ENCODE measurements at regions not wholly inside any gene's neighbourhood (a gene's known extent, or its start where the extent isn't known, plus 50 kb on each side); places are given as distances from the start of the nearest gene placed in this dataset.

DNA sequence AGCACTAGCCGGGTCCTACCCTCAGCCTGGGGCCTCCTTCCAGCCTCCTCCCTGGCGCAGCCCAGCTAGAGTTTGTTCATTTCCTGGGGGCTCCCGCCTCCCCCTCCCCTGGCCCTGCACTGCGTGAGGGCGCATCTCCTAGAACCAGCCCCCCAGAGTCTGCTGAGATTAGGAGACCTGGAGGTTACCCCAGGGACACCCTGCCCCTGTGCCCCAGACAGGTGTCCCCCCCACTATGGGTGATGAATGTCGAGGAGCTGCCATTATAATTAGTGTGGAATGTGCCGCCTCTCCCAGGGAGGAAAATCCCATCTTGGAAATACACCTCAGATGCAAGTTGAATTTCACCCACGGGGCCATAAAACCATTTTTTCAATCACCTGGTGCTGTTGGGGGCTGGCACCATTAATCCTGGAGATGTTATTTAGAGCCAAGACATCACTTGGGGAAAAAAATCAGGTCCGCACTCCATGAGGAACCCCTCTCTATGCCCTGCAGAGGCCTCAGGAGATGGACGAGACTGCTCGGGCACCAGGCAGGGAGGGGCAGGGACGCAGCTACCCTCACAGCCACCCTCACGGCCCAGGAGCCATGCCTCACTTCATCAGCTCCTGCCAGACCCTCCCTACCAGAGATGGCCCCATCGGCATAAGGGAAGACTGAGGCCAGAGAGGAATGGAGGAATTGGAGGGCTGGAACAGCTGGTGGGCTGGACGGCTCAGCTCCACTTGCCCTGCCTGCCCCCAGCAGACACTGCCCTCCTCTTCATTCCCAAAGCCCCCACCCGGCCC, 197.5 kb downstream of the IGLL1 start:
- CTCF ChIA-PET (ENCODE audit: low intra/inter-chr PET ratio), result interaction anchor here (0.6 to 1.1 kb wide), 2 partner anchors 209 to 423 kb away, joined by 3 to 4 read pairs; no protein-coding TSS in a partner anchor
- H3K9me1 ChIP-seq (ENCODE audit: control insufficient read depth, insufficient read depth, low read length), result no peaks in the 10 kb centered on the region
- H3K27ac ChIP-seq (ENCODE audit: extremely low read depth, low read depth, low read length), result no peak overlapping the region
- H3K27me3 ChIP-seq (ENCODE audit: control insufficient read depth in 2 of 2, insufficient read depth in 2 of 2, low read length in 2 of 2), result peaks cover 0 to 5% of the 10 kb centered on the region in 2 experiments; a peak in 1 of 5 replicates
- H3K4me2 ChIP-seq (ENCODE audit: insufficient read depth, low read length), result no peak overlapping the region
- BruUV-seq (replicated peaks), result no TSS peak
- no peak overlapping the region for H3K4me3 ChIP-seq
- peaks cover 0 to 24% of the 10 kb centered on the region in 2 experiments; a peak in 2 of 5 replicates for H3K4me1 ChIP-seq (replicated peaks in 1 of 2; ENCODE audit: control insufficient read depth in 2 of 2, insufficient read depth in 2 of 2, low read length in 2 of 2)
- POLR2A ChIA-PET, result interaction anchor here (0.6 kb wide), 1 partner anchor 968 kb away, joined by 3 read pairs; no protein-coding TSS in a partner anchor
- intact Hi-C loops (cut with micrococcal nuclease) (no loop called here), in situ Hi-C loops (cut with MboI) (loop anchor here (10.0 to 25.0 kb wide), 2 partner anchors 78 to 420 kb away; no protein-coding TSS in a partner anchor)
- H3K9ac ChIP-seq (ENCODE audit: insufficient read depth in 1 of 2, low read depth in 2 of 2, low read length in 2 of 2), result no peak overlapping the region
- H3K36me3 ChIP-seq (ENCODE audit: control insufficient read depth, insufficient read depth, low read length), result no peaks in the 10 kb centered on the region
- H3K9me3 ChIP-seq (replicated peaks; ENCODE audit: control insufficient read depth, insufficient read depth, low read depth, low read length), result no peaks in the 10 kb centered on the region
- WGBS (ENCODE audit: insufficient coverage, low coverage, missing lambda C conversion rate), result 0% methylated on average over 6 of the region's 16 CpGs
- no peak for ATAC-seq
- H4K20me1 ChIP-seq (replicated peaks; ENCODE audit: control insufficient read depth, insufficient read depth, low read length), result 0 out of 2 replicates have a peak, but pooled peaks cover 7% of the 10 kb centered on the region
- DNase-seq (ENCODE audit: extremely low read depth in 1 of 4, low spot score in 3 of 4), result no peak
- no peak for FAIRE-seq
- H2AFZ ChIP-seq (ENCODE audit: low read depth, low read length), result no peak overlapping the region
- no peaks in the 10 kb centered on the region for H3K79me2 ChIP-seq (ENCODE audit: control insufficient read depth, insufficient read depth, low read length)
- TF ChIP-seq GATAD2A (IDR thresholded peaks at IDR 0.05) (no peak), PML (IDR thresholded peaks at IDR 0.05; ENCODE audit: low read length) (no peak), HMGN3 (IDR thresholded peaks at IDR 0.05; ENCODE audit: borderline replicate concordance, extremely low read depth, insufficient read length, low read depth, low read length) (no peak), CC2D1A (IDR thresholded peaks at IDR 0.05) (no peak), CAMTA2 (CRISPR knock-in tag; conservative IDR thresholded peaks at IDR 0.05) (no peak), ZNF75A (CRISPR knock-in tag; IDR thresholded peaks at IDR 0.05) (no peak), BHLHE40 (IDR thresholded peaks at IDR 0.05; ENCODE audit: low read length) (no peak), GTF2F1 (IDR thresholded peaks at IDR 0.05; ENCODE audit: low read depth, low read length) (no peak), CHD2 (IDR thresholded peaks at IDR 0.05; ENCODE audit: low read depth, low read length) (no peak), KAT2B (IDR thresholded peaks at IDR 0.05; ENCODE audit: low read depth, low read length) (no peak), SIRT6 (IDR thresholded peaks at IDR 0.05; ENCODE audit: low read depth, low read length) (no peak)
- TF ChIP-seq, protein P1, sequence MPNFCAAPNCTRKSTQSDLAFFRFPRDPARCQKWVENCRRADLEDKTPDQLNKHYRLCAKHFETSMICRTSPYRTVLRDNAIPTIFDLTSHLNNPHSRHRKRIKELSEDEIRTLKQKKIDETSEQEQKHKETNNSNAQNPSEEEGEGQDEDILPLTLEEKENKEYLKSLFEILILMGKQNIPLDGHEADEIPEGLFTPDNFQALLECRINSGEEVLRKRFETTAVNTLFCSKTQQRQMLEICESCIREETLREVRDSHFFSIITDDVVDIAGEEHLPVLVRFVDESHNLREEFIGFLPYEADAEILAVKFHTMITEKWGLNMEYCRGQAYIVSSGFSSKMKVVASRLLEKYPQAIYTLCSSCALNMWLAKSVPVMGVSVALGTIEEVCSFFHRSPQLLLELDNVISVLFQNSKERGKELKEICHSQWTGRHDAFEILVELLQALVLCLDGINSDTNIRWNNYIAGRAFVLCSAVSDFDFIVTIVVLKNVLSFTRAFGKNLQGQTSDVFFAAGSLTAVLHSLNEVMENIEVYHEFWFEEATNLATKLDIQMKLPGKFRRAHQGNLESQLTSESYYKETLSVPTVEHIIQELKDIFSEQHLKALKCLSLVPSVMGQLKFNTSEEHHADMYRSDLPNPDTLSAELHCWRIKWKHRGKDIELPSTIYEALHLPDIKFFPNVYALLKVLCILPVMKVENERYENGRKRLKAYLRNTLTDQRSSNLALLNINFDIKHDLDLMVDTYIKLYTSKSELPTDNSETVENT (CRISPR knock-in tag; IDR thresholded peaks at IDR 0.05), result no peak
- TF ChIP-seq, protein P2, sequence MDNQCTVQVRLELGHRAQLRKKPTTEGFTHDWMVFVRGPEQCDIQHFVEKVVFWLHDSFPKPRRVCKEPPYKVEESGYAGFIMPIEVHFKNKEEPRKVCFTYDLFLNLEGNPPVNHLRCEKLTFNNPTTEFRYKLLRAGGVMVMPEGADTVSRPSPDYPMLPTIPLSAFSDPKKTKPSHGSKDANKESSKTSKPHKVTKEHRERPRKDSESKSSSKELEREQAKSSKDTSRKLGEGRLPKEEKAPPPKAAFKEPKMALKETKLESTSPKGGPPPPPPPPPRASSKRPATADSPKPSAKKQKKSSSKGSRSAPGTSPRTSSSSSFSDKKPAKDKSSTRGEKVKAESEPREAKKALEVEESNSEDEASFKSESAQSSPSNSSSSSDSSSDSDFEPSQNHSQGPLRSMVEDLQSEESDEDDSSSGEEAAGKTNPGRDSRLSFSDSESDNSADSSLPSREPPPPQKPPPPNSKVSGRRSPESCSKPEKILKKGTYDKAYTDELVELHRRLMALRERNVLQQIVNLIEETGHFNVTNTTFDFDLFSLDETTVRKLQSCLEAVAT (IDR thresholded peaks at IDR 0.05), result no peak
- TF ChIP-seq, protein P3, sequence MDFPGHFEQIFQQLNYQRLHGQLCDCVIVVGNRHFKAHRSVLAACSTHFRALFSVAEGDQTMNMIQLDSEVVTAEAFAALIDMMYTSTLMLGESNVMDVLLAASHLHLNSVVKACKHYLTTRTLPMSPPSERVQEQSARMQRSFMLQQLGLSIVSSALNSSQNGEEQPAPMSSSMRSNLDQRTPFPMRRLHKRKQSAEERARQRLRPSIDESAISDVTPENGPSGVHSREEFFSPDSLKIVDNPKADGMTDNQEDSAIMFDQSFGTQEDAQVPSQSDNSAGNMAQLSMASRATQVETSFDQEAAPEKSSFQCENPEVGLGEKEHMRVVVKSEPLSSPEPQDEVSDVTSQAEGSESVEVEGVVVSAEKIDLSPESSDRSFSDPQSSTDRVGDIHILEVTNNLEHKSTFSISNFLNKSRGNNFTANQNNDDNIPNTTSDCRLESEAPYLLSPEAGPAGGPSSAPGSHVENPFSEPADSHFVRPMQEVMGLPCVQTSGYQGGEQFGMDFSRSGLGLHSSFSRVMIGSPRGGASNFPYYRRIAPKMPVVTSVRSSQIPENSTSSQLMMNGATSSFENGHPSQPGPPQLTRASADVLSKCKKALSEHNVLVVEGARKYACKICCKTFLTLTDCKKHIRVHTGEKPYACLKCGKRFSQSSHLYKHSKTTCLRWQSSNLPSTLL (IDR thresholded peaks at IDR 0.05), result no peak
- TF ChIP-seq, protein P4, sequence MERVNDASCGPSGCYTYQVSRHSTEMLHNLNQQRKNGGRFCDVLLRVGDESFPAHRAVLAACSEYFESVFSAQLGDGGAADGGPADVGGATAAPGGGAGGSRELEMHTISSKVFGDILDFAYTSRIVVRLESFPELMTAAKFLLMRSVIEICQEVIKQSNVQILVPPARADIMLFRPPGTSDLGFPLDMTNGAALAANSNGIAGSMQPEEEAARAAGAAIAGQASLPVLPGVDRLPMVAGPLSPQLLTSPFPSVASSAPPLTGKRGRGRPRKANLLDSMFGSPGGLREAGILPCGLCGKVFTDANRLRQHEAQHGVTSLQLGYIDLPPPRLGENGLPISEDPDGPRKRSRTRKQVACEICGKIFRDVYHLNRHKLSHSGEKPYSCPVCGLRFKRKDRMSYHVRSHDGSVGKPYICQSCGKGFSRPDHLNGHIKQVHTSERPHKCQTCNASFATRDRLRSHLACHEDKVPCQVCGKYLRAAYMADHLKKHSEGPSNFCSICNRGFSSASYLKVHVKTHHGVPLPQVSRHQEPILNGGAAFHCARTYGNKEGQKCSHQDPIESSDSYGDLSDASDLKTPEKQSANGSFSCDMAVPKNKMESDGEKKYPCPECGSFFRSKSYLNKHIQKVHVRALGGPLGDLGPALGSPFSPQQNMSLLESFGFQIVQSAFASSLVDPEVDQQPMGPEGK (CRISPR knock-in tag; IDR thresholded peaks at IDR 0.05; ENCODE audit: borderline replicate concordance), result no peak

All from K562 (cell line).